ENCODE measurements at regions not wholly inside any gene's neighbourhood (a gene's known extent, or its start where the extent isn't known, plus 50 kb on each side); places are given as distances from the start of the nearest gene placed in this dataset.

GRCh38 chr16:72400257-72401083 is 228.5 kb upstream of the PMFBP1 start:
- Histone ChIP-seq H3K27me3 (ENCODE audit: insufficient read depth, low read depth) (no peaks in the 10 kb centered on the region), H3K4me3 (IDR thresholded peaks at IDR 0.05; ENCODE audit: insufficient read depth, low read depth, low read length) (no peak overlapping the region), H3K9ac (no peak overlapping the region), H3K79me2 (ENCODE audit: insufficient read depth, low read depth) (no peaks in the 10 kb centered on the region), H3K4me1 (ENCODE audit: low read depth, poor library complexity, severe bottlenecking) (no peaks in the 10 kb centered on the region), H3K27ac (no peak overlapping the region), H3K4me2 (no peak overlapping the region), H3K36me3 (ENCODE audit: insufficient read depth) (no peaks in the 10 kb centered on the region), H2AFZ (ENCODE audit: low read depth) (no peak overlapping the region), H4K20me1 (ENCODE audit: insufficient read depth) (no peaks in the 10 kb centered on the region)
- TF ChIP-seq, protein P1, sequence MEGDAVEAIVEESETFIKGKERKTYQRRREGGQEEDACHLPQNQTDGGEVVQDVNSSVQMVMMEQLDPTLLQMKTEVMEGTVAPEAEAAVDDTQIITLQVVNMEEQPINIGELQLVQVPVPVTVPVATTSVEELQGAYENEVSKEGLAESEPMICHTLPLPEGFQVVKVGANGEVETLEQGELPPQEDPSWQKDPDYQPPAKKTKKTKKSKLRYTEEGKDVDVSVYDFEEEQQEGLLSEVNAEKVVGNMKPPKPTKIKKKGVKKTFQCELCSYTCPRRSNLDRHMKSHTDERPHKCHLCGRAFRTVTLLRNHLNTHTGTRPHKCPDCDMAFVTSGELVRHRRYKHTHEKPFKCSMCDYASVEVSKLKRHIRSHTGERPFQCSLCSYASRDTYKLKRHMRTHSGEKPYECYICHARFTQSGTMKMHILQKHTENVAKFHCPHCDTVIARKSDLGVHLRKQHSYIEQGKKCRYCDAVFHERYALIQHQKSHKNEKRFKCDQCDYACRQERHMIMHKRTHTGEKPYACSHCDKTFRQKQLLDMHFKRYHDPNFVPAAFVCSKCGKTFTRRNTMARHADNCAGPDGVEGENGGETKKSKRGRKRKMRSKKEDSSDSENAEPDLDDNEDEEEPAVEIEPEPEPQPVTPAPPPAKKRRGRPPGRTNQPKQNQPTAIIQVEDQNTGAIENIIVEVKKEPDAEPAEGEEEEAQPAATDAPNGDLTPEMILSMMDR (conservative IDR thresholded peaks at IDR 0.05; ENCODE audit: low read depth, low read length): peak; percentile 85

GRCh38 chr16:72399811-72400210 is 227.9 kb upstream of the PMFBP1 start:
- TF ChIP-seq, protein P1 (conservative IDR thresholded peaks at IDR 0.05; ENCODE audit: low read depth, low read length): no peak
- H3K36me3 ChIP-seq (ENCODE audit: insufficient read depth): no peaks in the 10 kb centered on the region
- no peak overlapping the region for H2AFZ ChIP-seq (ENCODE audit: low read depth)
- no peak overlapping the region for H3K4me3 ChIP-seq (IDR thresholded peaks at IDR 0.05; ENCODE audit: insufficient read depth, low read depth, low read length)
- H3K4me1 ChIP-seq (ENCODE audit: low read depth, poor library complexity, severe bottlenecking): no peaks in the 10 kb centered on the region
- no peaks in the 10 kb centered on the region for H3K27me3 ChIP-seq (ENCODE audit: insufficient read depth, low read depth)
- no peak overlapping the region for H3K27ac ChIP-seq
- H3K79me2 ChIP-seq (ENCODE audit: insufficient read depth, low read depth): no peaks in the 10 kb centered on the region
- H3K4me2 ChIP-seq: no peak overlapping the region
- no peaks in the 10 kb centered on the region for H4K20me1 ChIP-seq (ENCODE audit: insufficient read depth)
- no peak overlapping the region for H3K9ac ChIP-seq

DNA sequence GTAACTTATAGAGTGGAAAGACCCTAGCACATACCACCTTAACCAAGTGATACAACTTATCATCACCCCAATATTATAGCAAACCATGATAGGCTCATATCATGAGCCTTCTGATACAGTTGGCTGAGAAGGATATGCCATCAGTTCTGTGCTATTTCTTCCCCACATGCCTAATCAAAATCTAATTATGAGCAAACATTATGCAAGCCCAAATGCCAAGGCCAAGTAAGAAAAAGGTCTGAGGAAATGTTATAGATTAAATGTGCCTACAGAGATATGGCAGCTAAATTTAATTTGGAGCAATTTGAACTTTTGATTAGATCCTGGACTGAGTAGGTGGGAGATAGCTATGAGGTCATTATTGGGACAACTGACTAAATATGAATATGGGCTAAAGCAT is 225.9 kb upstream of the PMFBP1 start:
- Histone ChIP-seq H3K27me3 (ENCODE audit: insufficient read depth, low read depth) (no peaks in the 10 kb centered on the region), H3K4me1 (ENCODE audit: low read depth, poor library complexity, severe bottlenecking) (no peaks in the 10 kb centered on the region), H3K79me2 (ENCODE audit: insufficient read depth, low read depth) (no peaks in the 10 kb centered on the region), H3K9ac (no peak overlapping the region), H3K27ac (no peak overlapping the region), H3K4me2 (no peak overlapping the region), H3K36me3 (ENCODE audit: insufficient read depth) (no peaks in the 10 kb centered on the region), H2AFZ (ENCODE audit: low read depth) (no peak overlapping the region), H4K20me1 (ENCODE audit: insufficient read depth) (no peaks in the 10 kb centered on the region), H3K4me3 (IDR thresholded peaks at IDR 0.05; ENCODE audit: insufficient read depth, low read depth, low read length) (no peak overlapping the region)
- TF ChIP-seq, protein P1 (conservative IDR thresholded peaks at IDR 0.05; ENCODE audit: low read depth, low read length): no peak

DNA sequence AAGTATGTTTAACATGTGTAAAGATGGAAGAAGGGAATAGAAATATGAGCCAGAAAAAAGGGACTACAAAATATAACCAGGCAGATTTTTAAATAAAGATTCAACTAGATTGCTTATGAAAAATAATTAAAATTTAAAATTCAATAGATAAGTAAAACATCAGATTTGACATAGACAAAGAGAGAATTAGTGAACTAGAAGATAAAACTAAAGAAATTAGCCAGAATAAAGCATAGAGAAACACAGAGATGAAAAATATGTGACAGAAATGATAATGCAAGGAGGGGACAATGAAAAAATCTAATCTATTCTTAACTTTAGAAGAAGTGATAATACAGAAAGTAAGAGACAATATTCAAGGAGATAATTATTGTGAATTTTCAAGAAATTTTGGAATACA is 222.6 kb upstream of the PMFBP1 start:
- no peaks in the 10 kb centered on the region for H3K79me2 ChIP-seq (ENCODE audit: insufficient read depth, low read depth)
- H2AFZ ChIP-seq (ENCODE audit: low read depth): no peak overlapping the region
- H3K9ac ChIP-seq: no peak overlapping the region
- H3K4me2 ChIP-seq: no peak overlapping the region
- H3K36me3 ChIP-seq (ENCODE audit: insufficient read depth): no peaks in the 10 kb centered on the region
- H3K4me3 ChIP-seq (IDR thresholded peaks at IDR 0.05; ENCODE audit: insufficient read depth, low read depth, low read length): no peak overlapping the region
- no peaks in the 10 kb centered on the region for H4K20me1 ChIP-seq (ENCODE audit: insufficient read depth)
- TF ChIP-seq, protein P1 (conservative IDR thresholded peaks at IDR 0.05; ENCODE audit: low read depth, low read length): no peak
- no peak overlapping the region for H3K27ac ChIP-seq
- H3K27me3 ChIP-seq (ENCODE audit: insufficient read depth, low read depth): no peaks in the 10 kb centered on the region
- no peaks in the 10 kb centered on the region for H3K4me1 ChIP-seq (ENCODE audit: low read depth, poor library complexity, severe bottlenecking)
